ENCODE measurements at regions not wholly inside any gene's neighbourhood (a gene's known extent, or its start where the extent isn't known, plus 50 kb on each side); places are given as distances from the start of the nearest gene placed in this dataset.

DNA sequence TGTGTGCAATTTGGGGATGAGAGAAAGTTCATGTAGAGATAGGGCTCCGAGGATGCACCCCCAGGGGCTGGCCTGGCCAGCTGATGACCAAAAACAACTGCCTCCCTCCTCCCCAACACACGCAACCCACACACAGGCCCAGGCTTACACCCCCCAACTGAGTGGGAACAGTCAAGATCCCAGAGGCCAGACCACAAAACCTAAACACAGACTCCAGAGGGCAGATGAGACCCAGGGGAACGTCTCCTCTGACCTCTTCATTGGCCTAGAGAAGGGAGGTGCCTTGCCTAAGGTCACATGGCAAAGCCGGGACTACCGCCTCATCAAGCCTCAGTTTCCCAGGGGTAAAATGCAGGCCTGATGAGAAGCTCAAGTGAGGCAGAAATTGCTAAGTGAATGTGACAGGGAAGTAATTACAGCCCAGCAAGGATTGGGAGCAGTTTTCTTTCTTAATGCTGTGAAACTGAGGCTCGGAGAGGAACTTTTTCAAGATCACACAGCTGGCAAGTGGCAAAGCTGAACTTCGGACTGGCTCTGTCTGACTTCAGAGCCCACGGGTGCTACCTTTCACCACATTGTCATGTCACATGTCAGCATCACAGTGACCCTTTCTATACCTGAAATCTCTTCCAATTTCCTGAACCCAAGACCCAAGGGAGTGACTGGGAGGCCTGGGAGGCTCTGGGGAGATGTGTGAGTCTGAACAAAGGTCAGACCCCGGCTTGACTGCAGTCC, 69.9 kb upstream of the WNT11 start:
- DNase-seq: no peak

DNA sequence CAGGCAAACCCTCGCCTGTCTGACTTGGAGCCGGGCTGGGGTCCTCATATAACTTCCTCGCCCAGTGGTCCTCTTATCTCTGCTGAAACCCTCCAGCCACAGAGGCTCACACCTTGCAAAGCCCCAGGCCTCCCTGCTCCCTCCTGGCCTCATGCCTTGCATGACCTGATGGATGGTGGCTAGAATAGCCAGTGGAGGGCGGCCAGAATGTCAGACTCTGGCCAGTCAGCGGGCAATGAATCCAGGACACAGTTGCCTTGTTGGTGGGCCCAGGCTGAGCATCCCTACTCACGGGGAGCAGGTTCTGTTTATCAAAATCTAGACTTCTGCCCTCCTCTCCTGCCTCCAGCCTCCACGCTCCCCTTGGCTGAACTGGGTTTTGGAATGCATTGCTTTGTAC, 69.1 kb upstream of the WNT11 start:
- DNase-seq: no peak

DNA sequence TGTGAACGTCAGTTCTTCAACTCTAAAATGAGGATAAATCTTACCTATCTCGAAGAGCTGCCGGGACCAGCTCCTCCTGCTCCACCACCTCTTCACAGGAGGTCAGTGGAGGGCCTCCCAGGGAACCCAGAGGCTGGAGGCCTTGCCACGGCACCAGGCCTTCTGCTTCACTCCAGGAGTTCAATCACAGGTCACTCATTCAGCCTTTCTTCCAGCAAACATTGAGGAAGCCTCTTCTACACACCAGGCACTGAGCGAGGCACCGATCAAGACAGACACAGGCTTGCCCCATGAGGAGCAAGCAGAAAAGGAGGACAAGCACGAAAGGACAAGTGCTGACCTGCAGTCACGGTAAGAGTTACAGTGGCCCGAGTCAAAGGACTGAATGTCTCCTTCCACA, 64.8 kb upstream of the WNT11 start:
- no peak for DNase-seq

DNA sequence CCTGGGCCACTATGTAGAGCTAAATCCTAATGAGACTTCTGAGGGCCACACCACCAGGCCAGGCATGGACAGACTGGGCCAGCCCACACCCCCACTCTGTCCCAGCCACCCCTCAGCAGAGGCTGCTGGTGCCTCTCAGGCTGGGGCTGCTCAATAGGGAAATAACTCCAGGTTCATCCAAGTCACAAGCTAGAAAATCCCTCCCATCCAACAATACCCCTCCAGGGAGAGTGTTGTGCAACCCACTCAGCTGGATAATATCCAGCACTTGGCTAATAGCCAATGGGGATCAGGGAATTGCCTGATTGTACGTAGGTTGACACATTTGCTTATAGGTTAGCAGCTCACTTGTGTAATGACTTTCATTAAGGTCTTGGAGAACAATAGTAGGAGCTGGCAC, 64.1 kb upstream of the WNT11 start:
- peak in 1 of 2 experiments; percentile 7 for DNase-seq

DNA sequence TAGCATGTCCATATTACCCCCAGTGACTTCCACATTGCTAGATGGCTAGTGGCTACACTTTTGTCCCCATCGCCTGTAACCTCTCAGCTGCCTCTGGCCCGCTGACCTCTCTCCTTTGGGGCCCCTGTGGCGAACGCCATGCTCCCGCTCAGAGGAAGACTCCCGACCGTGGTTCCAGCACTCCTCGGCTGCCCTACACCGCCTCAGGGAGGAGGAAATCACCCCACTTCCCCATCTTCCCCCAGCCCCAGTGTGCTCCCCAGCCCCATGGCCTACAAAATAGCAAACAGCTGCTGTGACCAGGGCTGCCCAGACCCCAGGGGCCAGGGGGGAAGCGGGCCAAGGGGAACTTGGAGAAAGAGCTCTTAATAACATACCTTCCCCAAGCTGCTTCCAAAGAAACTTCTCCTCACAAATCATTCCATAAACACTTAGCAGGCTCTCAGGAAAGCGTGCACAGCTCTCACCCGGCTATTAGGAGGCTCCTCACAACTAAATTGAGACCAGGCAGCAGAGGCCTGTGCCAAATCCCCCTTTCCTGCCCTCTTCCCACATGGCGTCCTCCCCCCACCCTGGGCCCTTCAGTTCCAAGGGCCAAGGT, 63.5 kb upstream of the WNT11 start:
- no peak for DNase-seq

DNA sequence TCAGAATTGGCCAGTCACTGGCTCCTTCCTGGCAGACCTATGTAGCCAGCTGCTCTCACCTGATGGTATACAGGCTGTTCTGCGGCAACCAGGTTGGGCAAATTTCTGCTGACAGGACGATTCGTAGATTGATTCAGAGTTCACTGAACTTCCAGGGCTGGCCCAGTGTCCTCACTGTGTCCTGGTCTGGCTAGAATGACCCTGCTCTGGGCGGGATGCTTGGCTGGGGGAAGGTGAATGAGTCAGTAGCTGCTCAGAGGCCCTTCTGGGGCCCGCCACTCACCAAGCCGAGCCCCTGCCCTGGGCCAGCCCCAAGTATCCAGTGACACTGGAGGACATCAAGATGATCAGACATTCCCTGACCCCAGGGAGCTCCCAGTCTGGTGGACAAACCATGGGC, 62.9 kb upstream of the WNT11 start:
- DNase-seq: no peak

DNA sequence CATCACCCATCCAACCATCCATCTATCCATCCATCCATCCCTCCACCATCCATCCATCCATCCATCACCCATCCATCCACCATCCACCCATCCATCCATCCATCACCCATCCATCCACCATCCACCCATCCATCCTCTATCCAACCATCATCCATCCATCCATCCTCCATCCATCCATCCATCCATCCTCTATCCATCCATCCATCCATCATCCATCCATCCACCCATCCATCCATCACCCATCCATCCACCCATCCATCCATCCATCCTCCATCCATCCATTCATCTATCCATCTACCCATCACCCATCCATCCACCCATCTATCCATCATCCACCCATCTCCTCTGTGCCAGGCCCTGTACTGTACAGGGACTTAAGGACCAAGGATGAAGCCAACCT, 62.2 kb upstream of the WNT11 start:
- no peak for DNase-seq

DNA sequence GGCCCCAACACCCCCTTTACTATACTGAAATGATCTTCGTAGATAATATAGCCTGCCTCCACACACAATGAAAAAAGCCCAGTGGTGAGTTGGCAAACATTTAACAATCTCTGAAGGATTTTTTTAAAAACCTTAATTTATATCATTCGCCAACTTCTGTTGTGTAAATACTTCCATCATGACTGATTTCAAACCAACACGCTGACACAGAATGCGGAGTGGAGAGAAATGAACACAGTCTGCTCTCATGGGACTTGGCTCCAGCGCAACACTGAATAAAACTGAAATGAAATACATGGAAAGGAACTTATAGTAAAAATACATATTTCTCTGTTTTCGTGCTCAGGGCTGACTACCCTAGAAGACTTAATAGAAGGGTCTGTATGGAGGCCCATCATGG, 61.3 kb upstream of the WNT11 start:
- no peak for DNase-seq

DNA sequence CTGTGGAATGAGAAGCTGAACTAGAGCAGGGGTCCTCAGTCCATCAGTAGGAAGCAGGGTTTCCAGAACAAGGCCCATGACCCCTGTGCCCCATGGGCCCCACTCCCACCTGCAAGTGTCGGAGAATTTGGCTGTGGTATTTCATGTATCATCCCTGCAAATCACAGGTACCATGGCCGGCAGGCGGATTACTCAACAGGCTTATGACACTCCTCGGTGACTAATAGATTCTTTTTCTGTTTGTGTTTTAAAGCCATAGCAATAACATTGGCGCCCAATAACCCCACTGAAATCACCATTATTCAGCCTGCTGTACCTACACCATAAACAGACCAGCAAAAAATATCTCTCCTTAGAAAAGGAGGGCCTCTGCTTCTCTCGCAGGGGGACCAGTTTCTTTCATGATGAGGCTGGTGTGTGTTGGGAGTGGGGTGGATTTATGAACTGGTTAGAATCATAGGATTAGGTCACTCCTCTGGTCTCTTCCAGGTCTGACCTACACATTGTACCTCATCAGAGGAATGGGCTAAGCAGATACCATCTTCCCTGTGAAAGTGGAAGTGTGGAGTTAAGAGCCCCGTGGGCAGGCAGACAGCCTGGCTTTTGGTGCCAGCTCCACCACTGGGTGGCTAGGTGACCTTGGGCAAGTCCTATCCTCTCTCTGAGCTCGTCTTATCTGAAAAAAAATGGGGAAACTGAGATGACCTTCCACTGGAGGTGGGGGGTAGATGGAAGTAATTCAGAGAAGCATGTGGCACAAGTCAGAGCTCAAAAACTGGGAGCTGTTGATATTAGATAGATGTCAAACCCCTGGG, 60.2 kb upstream of the WNT11 start:
- no peak for DNase-seq

DNA sequence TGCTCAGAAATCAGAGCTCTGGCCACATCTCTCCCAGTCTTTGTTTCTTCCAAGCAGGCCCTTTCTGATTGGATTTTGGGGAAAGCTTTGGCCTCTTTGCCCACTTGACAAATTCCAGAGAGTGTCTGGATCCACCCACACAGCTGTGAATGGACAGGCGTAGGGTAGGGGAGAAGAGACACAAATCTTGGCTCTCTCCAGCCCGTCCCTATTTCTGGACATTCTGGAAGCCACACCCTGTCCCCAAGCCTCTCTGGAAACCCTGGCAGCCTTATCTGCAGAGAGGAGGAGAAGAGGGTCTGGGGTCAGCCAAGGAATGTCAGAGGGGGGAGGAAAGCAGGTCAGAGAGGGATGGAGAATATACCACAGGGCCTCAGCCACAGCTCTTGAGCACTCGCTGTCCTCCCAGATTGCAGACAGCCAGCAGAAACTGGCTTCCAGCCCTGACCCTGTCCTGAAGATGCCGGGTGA, 59.5 kb upstream of the WNT11 start:
- no peak for DNase-seq

DNA sequence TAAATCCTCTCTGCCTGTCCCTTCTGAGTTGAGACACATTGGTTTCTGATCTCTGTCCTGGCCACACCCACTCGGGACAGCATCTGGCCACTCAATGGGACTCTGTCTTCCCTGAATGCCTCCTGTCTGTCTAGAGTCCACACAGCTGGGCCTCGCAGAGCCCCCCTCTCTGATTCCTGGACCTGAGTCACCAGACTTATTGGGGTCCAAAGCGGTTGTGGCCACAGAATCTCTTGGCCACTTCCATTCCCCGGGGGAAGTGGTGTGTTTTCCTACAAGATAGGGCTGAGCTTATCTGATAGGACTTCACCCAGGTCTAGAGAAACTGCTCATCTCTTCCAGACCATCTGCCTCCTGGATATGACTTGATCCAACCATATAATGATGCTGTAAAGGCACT, 57.4 kb upstream of the WNT11 start:
- no peak for DNase-seq

DNA sequence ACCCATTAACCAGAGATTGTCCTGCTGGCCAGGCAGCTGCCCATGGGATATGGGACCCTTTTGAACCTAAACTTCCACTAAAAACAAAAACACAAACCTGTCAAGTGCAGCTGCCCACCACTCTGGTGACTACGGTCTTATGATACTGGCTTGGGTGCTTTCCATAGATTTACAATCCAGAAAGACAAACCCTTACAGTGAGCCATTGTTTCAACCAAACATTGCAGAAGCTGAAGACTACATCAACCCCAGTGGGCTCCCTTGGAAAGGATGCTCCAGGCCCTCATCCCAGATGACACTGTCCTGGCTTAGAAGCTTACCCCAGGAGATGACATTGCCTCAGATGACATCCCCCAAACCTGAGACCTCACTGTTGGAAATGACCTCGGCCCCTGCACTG, 56.9 kb upstream of the WNT11 start:
- DNase-seq: no peak

DNA sequence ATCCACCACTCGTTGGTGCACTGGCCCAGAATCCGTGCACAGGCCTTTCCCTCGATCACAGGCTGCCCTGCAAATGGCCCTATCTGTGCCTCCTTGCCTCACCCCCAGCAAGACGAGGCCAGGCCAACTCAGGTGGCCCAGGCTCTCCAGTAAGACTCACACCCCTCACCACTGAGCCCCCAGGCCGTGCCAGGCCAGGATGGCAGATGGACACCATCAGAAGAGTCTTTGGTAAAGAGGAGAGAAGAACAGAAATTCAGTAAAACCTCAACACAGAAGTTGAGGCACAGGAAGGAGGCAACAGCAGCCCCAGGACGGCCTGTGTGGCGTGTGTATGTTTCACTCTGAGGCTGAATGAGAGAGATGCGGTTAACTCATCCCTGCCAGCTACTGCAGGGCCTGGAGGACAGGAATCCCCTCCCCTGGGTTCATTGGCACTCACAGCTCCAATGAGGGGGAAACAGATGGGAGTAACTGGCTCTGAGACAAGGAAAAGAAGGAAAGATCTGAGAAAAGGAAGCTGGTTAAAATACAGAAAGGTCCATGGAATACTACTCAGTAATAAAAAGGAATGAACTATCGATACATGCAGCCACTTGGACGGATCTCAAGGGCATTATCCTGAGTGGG, 54.1 kb upstream of the WNT11 start:
- DNase-seq: no peak

DNA sequence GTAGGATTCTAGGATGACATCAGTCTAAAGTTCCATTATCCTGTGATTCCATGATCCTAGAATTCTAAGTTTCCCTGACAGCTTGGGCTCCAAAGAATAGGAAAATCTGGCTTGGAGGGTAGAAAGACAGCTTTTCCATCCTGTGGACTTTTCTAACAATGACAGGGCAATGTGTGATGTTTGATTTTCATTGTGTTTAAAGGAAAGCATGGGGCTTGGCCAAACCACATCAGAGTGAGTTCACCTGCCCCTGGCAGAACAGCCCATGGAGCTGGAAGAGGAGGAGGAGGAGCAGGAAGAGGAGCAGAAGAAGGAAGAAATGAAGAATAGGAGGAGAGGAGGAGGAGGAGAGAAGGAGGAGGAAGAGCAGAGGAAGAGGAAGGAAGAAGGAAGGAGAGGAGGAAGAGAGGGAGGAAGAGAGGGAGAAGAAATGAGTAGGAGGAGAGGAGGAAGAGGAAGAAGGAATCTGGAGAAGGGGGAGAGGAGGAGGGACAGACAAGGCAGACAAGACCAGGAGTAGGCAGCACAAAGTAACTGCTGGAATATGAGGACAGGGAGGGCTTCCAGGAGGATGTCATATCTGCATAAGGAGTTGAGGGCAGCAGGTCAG, 53.1 kb upstream of the WNT11 start:
- no peak for DNase-seq

DNA sequence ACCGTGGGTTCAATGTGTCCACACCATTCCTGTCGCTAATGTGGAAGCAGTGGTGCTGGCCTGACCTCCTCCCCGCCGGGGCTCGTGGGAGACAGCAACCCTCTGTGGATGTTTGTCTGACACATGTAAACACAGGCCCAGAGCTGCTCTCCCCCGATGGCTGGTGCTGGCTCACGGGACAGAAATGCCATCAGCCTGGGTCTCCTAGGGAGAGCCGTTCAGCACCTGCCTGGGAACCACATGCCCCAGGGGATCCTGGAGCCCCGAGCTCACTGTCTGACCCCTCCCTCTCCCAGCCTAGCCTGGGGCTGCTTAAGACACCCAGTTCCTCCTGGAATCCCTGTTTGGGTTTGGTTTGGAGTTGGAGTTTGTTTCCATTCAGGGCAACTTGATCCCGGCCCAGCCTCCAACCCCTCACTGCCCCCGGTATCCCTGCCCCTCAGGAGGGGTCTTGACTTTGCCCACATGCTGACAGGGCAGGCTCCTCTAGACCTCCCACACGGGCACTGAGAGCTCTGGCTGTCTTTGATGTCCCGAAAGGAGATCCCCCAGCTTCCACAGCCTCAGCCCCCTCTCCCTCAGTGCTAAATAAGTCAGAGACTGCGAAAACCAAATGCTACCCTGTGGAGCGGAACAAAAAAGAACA, 50.9 kb upstream of the WNT11 start:
- DNase-seq: no peak

DNA sequence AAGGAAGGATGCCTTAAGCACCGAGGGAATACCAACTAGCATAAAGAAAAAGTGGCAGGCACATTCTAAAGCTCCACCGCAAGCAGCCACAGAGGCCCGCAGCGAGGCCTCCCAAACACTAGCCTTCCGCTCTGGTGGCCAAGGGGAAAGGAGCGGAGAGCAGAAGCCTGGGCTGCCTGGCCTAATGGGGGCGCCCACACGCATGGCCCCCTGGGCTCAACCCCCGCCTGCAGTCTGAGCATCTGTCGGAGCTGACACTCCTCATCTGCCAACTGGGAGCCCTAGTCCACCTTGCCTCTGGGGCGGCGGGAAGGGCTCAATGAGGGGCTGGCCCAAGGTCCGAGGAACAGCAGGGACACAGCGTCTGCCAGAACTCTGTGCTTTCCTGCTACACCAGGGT, 50.1 kb upstream of the WNT11 start:
- DNase-seq: peak in 1 of 2 experiments; percentile 36
